Astrocyte (in vitro differentiated cells and primary cell): ENCODE measurements at regions not wholly inside any gene's neighbourhood (a gene's known extent, or its start where the extent isn't known, plus 50 kb on each side); places are given as distances from the start of the nearest gene placed in this dataset.

Experiments used
- DNase-seq: peaks from one replicate; pipeline ENCODE4 v3.0.0-alpha.2; 2010; ENCODE audit warnings: low read depth
- FAIRE-seq: peaks from 2 replicates; lab custom pipeline; 2011; peaks lifted over from hg19 to GRCh38; lab: Jason Lieb, UNC
- H2AFZ ChIP-seq: 2 replicates; pipeline ENCODE4 v1.6.0; 2012; ENCODE audit warnings: low read depth, low read length, inconsistent platforms
- H3K27ac ChIP-seq: 2 replicates; pipeline ENCODE4 v1.5.1; 2011; ENCODE audit warnings: low read depth, low read length, inconsistent platforms
- H3K27me3 ChIP-seq: 2 replicates; pipeline ENCODE4 v1.6.0; 2011; ENCODE audit warnings: low read length, inconsistent platforms; ENCODE audit not compliant: insufficient read depth
- H3K36me3 ChIP-seq: 2 replicates; pipeline ENCODE4 v1.5.1; 2011; ENCODE audit warnings: low read length, inconsistent platforms; ENCODE audit not compliant: insufficient read depth
- H3K4me1 ChIP-seq: 2 replicates; pipeline ENCODE4 v1.5.1; 2011; ENCODE audit warnings: low read length, inconsistent platforms; ENCODE audit not compliant: insufficient read depth
- H3K4me2 ChIP-seq: 2 replicates; pipeline ENCODE4 v1.6.0; 2012; ENCODE audit warnings: low read length, inconsistent platforms
- H3K4me3 ChIP-seq: 2 replicates; pipeline ENCODE4 v1.5.1; 2011; ENCODE audit warnings: low read depth, mild to moderate bottlenecking, low read length, inconsistent platforms; ENCODE audit not compliant: insufficient read depth
- H3K79me2 ChIP-seq: 2 replicates; pipeline ENCODE4 v1.6.0; 2012; ENCODE audit warnings: mild to moderate bottlenecking, low read length, inconsistent platforms; ENCODE audit not compliant: insufficient read depth
- H3K9ac ChIP-seq: 2 replicates; pipeline ENCODE4 v1.6.0; 2012; ENCODE audit warnings: mild to moderate bottlenecking, low read length, inconsistent platforms
- H3K9me3 ChIP-seq: 2 replicates; pipeline ENCODE4 v1.5.1; 2012; ENCODE audit warnings: low read depth, mild to moderate bottlenecking, low read length, inconsistent platforms; ENCODE audit not compliant: insufficient read depth
- H4K20me1 ChIP-seq: 2 replicates; pipeline ENCODE4 v1.6.0; 2012; ENCODE audit warnings: low read length, inconsistent platforms; ENCODE audit not compliant: insufficient read depth
- H3K27ac Mint-ChIP-seq: one replicate; pipeline ENCODE4 v1.8.0; 2021; ENCODE audit warnings: mild to moderate bottlenecking, mixed read lengths; ENCODE audit not compliant: unreplicated experiment
- H3K27me3 Mint-ChIP-seq: one replicate; pipeline ENCODE4 v1.8.0; 2021; ENCODE audit warnings: low read depth, mixed read lengths; ENCODE audit not compliant: unreplicated experiment
- H3K36me3 Mint-ChIP-seq: one replicate; pipeline ENCODE4 v1.8.0; 2021; ENCODE audit warnings: low read depth, mixed read lengths; ENCODE audit not compliant: unreplicated experiment
- H3K4me1 Mint-ChIP-seq: one replicate; pipeline ENCODE4 v1.8.0; 2021; ENCODE audit warnings: low read depth, mixed read lengths; ENCODE audit not compliant: unreplicated experiment
- H3K4me3 Mint-ChIP-seq: one replicate; pipeline ENCODE4 v1.8.0; 2021; ENCODE audit warnings: mild to moderate bottlenecking, moderate library complexity, mixed read lengths; ENCODE audit not compliant: unreplicated experiment
- H3K9me3 Mint-ChIP-seq: one replicate; pipeline ENCODE4 v1.8.0; 2021; ENCODE audit warnings: mild to moderate bottlenecking, mixed read lengths; ENCODE audit not compliant: unreplicated experiment
- CTCF ChIP-seq: IDR thresholded peaks from 2 replicates; pipeline ENCODE4 v1.5.1; 2011; ENCODE audit warnings: low read depth, mild to moderate bottlenecking, inconsistent platforms, low read length, moderate library complexity; ENCODE audit not compliant: insufficient read depth
- EZH2 ChIP-seq: IDR thresholded peaks from 2 replicates; pipeline ENCODE4 v1.6.1; 2012; ENCODE audit warnings: mild to moderate bottlenecking, low read length, inconsistent platforms; ENCODE audit not compliant: insufficient read depth

GRCh38 chr3:70868561-70868960, 556.1 kb upstream of the MDFIC2 start:
- Histone ChIP-seq H4K20me1 (no peaks in the 10 kb centered on the region), H3K4me2 (no peak overlapping the region), H3K4me3 (no peak overlapping the region), H3K27ac (no peak overlapping the region), H3K9ac (no peak overlapping the region), H3K9me3 (no peaks in the 10 kb centered on the region), H3K27me3 (no peaks in the 10 kb centered on the region), H2AFZ (no peak overlapping the region), H3K4me1 (no peaks in the 10 kb centered on the region), H3K79me2 (no peaks in the 10 kb centered on the region), H3K36me3 (no peaks in the 10 kb centered on the region)
- FAIRE-seq (no peak), DNase-seq (no peak)
- Mint-ChIP-seq H3K9me3 (peaks cover 6% of the 10 kb centered on the region), H3K36me3 (no peaks in the 10 kb centered on the region), H3K4me1 (peaks cover 7% of the 10 kb centered on the region), H3K27ac (no peak overlapping the region), H3K27me3 (no peaks in the 10 kb centered on the region), H3K4me3 (no peak overlapping the region)
- TF ChIP-seq CTCF (no peak), EZH2 (no peak)

GRCh38 chr3:70863049-70863448, 550.6 kb upstream of the MDFIC2 start:
- no peaks in the 10 kb centered on the region for H3K27me3 Mint-ChIP-seq
- Histone ChIP-seq H3K9me3 (no peaks in the 10 kb centered on the region), H3K79me2 (no peaks in the 10 kb centered on the region), H3K4me1 (peaks cover 22% of the 10 kb centered on the region), H3K4me2 (no peak overlapping the region), H3K27me3 (no peaks in the 10 kb centered on the region), H4K20me1 (no peaks in the 10 kb centered on the region), H3K36me3 (no peaks in the 10 kb centered on the region), H3K9ac (no peak overlapping the region), H2AFZ (no peak overlapping the region), H3K27ac (no peak overlapping the region), H3K4me3 (no peak overlapping the region)
- no peaks in the 10 kb centered on the region for H3K36me3 Mint-ChIP-seq
- H3K4me3 Mint-ChIP-seq: no peak overlapping the region
- TF ChIP-seq CTCF: no peak
- no peak for TF ChIP-seq EZH2
- DNase-seq: no peak
- H3K4me1 Mint-ChIP-seq: peaks cover 22% of the 10 kb centered on the region
- peaks cover 3% of the 10 kb centered on the region for H3K9me3 Mint-ChIP-seq
- peak; percentile 20 for FAIRE-seq
- no peak overlapping the region for H3K27ac Mint-ChIP-seq

GRCh38 chr3:70861855-70862254, 549.4 kb upstream of the MDFIC2 start:
- Histone ChIP-seq H3K9ac (peak overlapping the region; percentile 69), H3K27ac (peak overlapping the region; percentile 93), H3K79me2 (no peaks in the 10 kb centered on the region), H2AFZ (no peak overlapping the region), H3K27me3 (no peaks in the 10 kb centered on the region), H3K36me3 (no peaks in the 10 kb centered on the region), H3K4me2 (peak overlapping the region; percentile 52), H3K4me1 (peaks cover 34% of the 10 kb centered on the region), H3K9me3 (no peaks in the 10 kb centered on the region), H3K4me3 (no peak overlapping the region), H4K20me1 (no peaks in the 10 kb centered on the region)
- no peak for TF ChIP-seq EZH2
- no peak for TF ChIP-seq CTCF
- H3K27me3 Mint-ChIP-seq: no peaks in the 10 kb centered on the region
- H3K36me3 Mint-ChIP-seq: no peaks in the 10 kb centered on the region
- H3K9me3 Mint-ChIP-seq: no peaks in the 10 kb centered on the region
- H3K27ac Mint-ChIP-seq: peak overlapping the region; percentile 71
- FAIRE-seq (peak; percentile 9), DNase-seq (peak; percentile 93)
- H3K4me1 Mint-ChIP-seq: peaks cover 31% of the 10 kb centered on the region
- peak overlapping the region; percentile 17 for H3K4me3 Mint-ChIP-seq
